H1 (cell line): ENCODE measurements at regions not wholly inside any gene's neighbourhood (a gene's known extent, or its start where the extent isn't known, plus 50 kb on each side); places are given as distances from the start of the nearest gene placed in this dataset.

ENCODE experiments used
- GABPA ChIP-seq: IDR thresholded peaks from 2 replicates; pipeline ENCODE4 v1.6.1; 2011; ENCODE audit warnings: mild to moderate bottlenecking, low read length, moderate library complexity, borderline replicate concordance; ENCODE audit not compliant: insufficient read depth
- NANOG ChIP-seq: IDR thresholded peaks from 2 replicates; pipeline ENCODE4 v1.6.1; 2011; ENCODE audit warnings: low read length, low read depth, mild to moderate bottlenecking, inconsistent platforms; ENCODE audit not compliant: insufficient read depth, poor library complexity, severe bottlenecking
- RBBP5 ChIP-seq: IDR thresholded peaks from 2 replicates; pipeline ENCODE4 v1.7.1; 2012; ENCODE audit warnings: low read depth, mild to moderate bottlenecking, inconsistent platforms, low read length, moderate library complexity, borderline replicate concordance
- ZNF274 ChIP-seq: IDR thresholded peaks from 2 replicates; pipeline ENCODE4 v1.7.0; 2012; ENCODE audit warnings: low read length, borderline replicate concordance; ENCODE audit errors: extremely low read depth
- TF ChIP-seq, protein P1 (sequence below): IDR thresholded peaks from 2 replicates; pipeline ENCODE4 v1.6.1; 2011; ENCODE audit warnings: low read depth, mild to moderate bottlenecking, low read length; ENCODE audit not compliant: insufficient read depth

DNA sequence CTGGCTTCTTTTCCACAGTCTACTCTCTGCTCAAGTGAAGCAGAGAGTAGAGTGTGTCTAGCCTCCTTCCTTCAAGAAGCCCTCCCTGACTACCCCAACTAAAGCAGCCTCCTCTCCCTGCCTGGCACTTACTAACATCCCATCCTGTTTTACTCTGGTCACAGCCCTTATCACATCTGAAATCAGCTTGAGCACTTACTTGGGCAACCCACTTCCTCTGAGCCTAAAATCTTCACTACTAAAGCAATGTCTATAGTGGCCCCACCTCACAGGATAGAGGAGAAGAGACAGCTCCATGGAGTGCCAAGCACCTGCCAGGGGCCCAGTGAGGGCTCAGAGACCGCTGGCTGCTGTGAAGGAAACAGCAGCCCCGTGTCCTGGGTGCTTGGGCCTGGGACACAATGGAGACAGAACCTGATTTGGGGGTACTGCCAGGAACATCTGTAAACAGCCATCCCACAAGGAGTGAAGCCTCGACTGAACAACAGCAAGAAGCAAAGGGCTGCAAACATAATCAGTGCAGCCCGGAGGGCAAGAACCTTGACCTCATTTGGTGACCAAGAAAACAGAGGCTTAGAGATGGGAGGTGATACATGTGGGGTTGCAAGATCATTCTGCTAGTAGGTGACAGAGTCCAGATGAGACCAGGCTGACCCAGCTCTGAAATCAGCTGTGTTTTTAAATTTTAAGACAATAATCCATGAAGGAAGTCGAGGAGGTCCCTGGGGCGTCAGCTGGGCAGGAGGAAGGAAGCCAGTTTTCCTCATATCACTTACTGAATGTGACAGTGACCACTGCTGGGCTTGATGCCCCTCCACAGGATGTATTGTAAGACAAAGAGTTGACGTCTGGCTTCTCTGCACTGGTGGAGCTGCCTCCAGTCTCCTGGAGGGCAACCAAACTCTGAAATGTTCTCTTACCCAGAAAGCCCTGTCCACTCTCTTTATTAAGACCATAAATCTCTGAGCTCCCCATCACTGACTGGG lies 710.6 kb downstream of the MATN1 start (continued):
- TF ChIP-seq GABPA = no peak
- TF ChIP-seq, protein P1, sequence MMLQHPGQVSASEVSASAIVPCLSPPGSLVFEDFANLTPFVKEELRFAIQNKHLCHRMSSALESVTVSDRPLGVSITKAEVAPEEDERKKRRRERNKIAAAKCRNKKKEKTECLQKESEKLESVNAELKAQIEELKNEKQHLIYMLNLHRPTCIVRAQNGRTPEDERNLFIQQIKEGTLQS = no peak
- TF ChIP-seq ZNF274 = no peak
- no peak for TF ChIP-seq RBBP5
- TF ChIP-seq NANOG = no peak
